ENCODE measurements at regions not wholly inside any gene's neighbourhood (a gene's known extent, or its start where the extent isn't known, plus 50 kb on each side); places are given as distances from the start of the nearest gene placed in this dataset.

DNA sequence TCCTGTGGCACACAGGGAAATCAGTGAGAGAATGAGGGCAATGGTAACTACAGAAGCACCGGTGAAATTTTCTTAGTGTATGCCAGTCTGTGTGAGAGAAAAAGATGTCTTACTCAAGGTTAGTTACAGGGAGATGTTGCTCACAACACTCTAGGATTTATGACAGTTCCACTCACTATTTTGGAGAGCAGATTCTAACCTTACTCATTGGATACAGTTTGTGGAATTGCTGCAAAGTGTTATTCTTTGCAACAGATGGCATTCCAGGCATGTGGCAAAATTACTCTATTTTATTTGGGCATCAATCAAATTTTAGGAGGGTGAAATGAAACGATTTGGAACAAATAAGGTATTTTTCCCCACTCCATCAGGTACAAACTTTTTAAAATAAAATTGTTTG, 449.1 kb downstream of the PIK3C3 start:
- TF ChIP-seq, protein P1, sequence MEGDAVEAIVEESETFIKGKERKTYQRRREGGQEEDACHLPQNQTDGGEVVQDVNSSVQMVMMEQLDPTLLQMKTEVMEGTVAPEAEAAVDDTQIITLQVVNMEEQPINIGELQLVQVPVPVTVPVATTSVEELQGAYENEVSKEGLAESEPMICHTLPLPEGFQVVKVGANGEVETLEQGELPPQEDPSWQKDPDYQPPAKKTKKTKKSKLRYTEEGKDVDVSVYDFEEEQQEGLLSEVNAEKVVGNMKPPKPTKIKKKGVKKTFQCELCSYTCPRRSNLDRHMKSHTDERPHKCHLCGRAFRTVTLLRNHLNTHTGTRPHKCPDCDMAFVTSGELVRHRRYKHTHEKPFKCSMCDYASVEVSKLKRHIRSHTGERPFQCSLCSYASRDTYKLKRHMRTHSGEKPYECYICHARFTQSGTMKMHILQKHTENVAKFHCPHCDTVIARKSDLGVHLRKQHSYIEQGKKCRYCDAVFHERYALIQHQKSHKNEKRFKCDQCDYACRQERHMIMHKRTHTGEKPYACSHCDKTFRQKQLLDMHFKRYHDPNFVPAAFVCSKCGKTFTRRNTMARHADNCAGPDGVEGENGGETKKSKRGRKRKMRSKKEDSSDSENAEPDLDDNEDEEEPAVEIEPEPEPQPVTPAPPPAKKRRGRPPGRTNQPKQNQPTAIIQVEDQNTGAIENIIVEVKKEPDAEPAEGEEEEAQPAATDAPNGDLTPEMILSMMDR (IDR thresholded peaks at IDR 0.05), result no peak
- no peak for TF ChIP-seq POLR2A (IDR thresholded peaks at IDR 0.05)

Data from breast epithelium (tissue), 3 donors.